Common myeloid progenitor, CD34-positive (primary cell): ENCODE measurements at regions not wholly inside any gene's neighbourhood (a gene's known extent, or its start where the extent isn't known, plus 50 kb on each side); places are given as distances from the start of the nearest gene placed in this dataset.
A peak's percentile ranks its signal among the peaks of the same experiment; 100 is the strongest.
"Not testable (repeated sequence)": the region's sequence is repeated elsewhere in the genome, so short reads cannot be mapped to it uniquely, and the experiment has no call there.

ENCODE experiments used
- CTCF ChIA-PET: fragments of 350-600 bp; sonication (Branson Sonifier 250); formaldehyde crosslinking; loops from one replicate; lab custom pipeline; 2021; ENCODE audit warnings: antibody characterized with exemption; lab: Charles Lee
- POLR2A ChIA-PET: fragments of 350-600 bp; sonication (Branson Sonifier 250); formaldehyde crosslinking; loops from one replicate; lab custom pipeline; 2021; ENCODE audit warnings: antibody characterized with exemption; lab: Charles Lee
- DNase-seq, 3 donors: peaks; one replicate each; pipeline versions ENCODE4 v3.0.0 to v3.0.0-alpha.2; 2013
- H3K27ac ChIP-seq, 2 experiments: 1 replicate in 1 of 2; 2 replicates in 1 of 2; pipeline ENCODE4 v1.7.0; 2013; ENCODE audit warnings: inconsistent platforms in 2 of 2, low read length in 2 of 2, mild to moderate bottlenecking in 2 of 2, low read depth in 1 of 2, moderate library complexity in 1 of 2; ENCODE audit not compliant: severe bottlenecking in 2 of 2, insufficient read depth in 1 of 2, poor library complexity in 1 of 2
- H3K27me3 ChIP-seq, 5 experiments: replicated peaks in 2 of 5; 1 replicate in 3 of 5; 2 replicates in 2 of 5; pipeline versions ENCODE4 v1.6.1 to v1.7.0; 2013; ENCODE audit warnings: low read length in 4 of 5, mild to moderate bottlenecking in 2 of 5, moderate library complexity in 2 of 5, inconsistent platforms in 1 of 5; ENCODE audit not compliant: insufficient read depth in 5 of 5, control insufficient read depth in 4 of 5
- H3K36me3 ChIP-seq, 4 experiments: 1 replicate in 2 of 4; 2 replicates in 2 of 4; pipeline versions ENCODE4 v1.6.1 to v1.7.0; 2013; ENCODE audit warnings: low read length in 3 of 4, control low read depth in 1 of 4, mild to moderate bottlenecking in 1 of 4; ENCODE audit not compliant: control insufficient read depth in 4 of 4, insufficient read depth in 4 of 4
- H3K4me1 ChIP-seq, 4 experiments: 1 replicate in 3 of 4; 2 replicates in 1 of 4; pipeline versions ENCODE4 v1.6.1 to v1.7.1; 2013; ENCODE audit warnings: low read length in 3 of 4, mild to moderate bottlenecking in 3 of 4, control low read depth in 1 of 4, inconsistent platforms in 1 of 4, moderate library complexity in 1 of 4; ENCODE audit not compliant: control insufficient read depth in 4 of 4, insufficient read depth in 4 of 4; ENCODE audit errors: control extremely low read depth in 1 of 4
- H3K4me3 ChIP-seq, 7 experiments: 1 replicate in 4 of 7; 2 replicates in 3 of 7; pipeline versions ENCODE4 v1.5.1 to v1.7.0; 2013; ENCODE audit warnings: mild to moderate bottlenecking in 7 of 7, low read length in 6 of 7, moderate library complexity in 6 of 7, inconsistent platforms in 2 of 7, low read depth in 2 of 7, control low read depth in 1 of 7; ENCODE audit not compliant: insufficient read depth in 4 of 7, control insufficient read depth in 1 of 7; ENCODE audit errors: extremely low read depth in 1 of 7
- H3K9me3 ChIP-seq, 5 experiments: 1 replicate in 4 of 5; 2 replicates in 1 of 5; pipeline versions ENCODE4 v1.6.1 to v1.7.1; 2013; ENCODE audit warnings: low read length in 4 of 5, mild to moderate bottlenecking in 2 of 5, inconsistent platforms in 1 of 5, low read depth in 1 of 5, moderate library complexity in 1 of 5; ENCODE audit not compliant: control insufficient read depth in 4 of 5, insufficient read depth in 2 of 5; ENCODE audit errors: control extremely low read depth in 1 of 5
- WGBS: methylation state at CpG from one replicate; pipeline ENCODE4 v1.1.5; 2013; ENCODE audit not compliant: insufficient coverage; 5-methylcytosine and 5-hydroxymethylcytosine counted together

DNA sequence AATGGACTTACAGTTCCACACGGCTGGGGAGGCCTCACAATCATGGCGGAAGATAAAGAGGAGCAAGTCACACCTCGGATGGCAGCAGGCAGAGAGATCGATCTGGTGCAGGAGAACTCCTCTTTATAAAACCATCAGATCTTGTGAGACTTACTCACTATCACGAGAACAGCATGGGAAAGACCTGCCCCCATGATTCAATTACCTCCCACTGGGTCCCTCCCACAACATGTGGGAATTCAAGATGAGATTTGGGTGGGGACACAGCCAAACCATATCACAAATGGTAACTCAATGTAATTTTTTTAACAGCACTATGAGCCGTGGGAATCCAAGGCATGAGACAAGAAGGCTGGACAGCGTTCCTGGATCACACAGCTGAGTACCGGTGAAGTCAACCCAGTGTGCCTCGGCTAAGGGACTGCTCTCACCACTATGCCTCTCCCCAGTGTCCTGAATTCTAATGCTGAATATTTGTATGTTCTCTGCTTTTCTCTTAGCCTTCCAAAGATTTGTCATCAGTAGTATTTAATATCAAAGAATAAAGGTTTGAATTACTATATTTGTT is 84.3 kb downstream of the IRS2 start:
- H3K36me3 ChIP-seq, POLR2A ChIA-PET, H3K4me3 ChIP-seq, H3K27ac ChIP-seq, H3K27me3 ChIP-seq, DNase-seq, H3K9me3 ChIP-seq, CTCF ChIA-PET: not testable (repeated sequence)
- 95% methylated on average over 5 of the region's 9 CpGs for WGBS
- peaks cover 28 to 66% (median 56%) of the 10 kb centered on the region in 4 experiments for H3K4me1 ChIP-seq

DNA sequence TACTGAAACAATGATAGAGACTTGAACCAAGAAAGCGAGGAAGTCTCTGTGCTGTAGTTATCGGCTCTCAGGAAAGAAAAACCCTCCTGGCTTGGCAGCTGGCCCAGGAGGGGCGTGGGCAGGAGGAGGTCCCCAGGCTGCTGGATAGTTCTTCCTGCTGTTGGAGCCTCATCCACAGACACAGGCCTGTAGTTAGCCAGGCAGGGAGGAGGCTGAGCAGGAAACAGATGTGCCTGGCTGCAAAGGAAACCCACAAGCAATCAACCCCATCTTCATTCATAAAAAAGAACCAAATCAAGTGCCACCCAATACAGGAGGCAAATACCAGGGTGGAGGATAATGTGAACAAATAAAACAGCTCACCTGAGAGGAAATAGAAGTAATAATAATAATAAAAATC is 86.2 kb downstream of the IRS2 start:
- Histone ChIP-seq H3K4me1 (peaks cover 24 to 50% (median 43%) of the 10 kb centered on the region in 4 experiments), H3K27me3 (no peaks in the 10 kb centered on the region), H3K9me3 (peaks cover 0 to 4% (median 2%) of the 10 kb centered on the region in 5 experiments), H3K4me3 (peak overlapping the region in 2 of 7 experiments; percentile 64 to 65), H3K27ac (no peak overlapping the region), H3K36me3 (no peaks in the 10 kb centered on the region)
- CTCF ChIA-PET: interaction anchor here (0.9 to 1.7 kb wide), 5 partner anchors 25 to 90 kb away, joined by 3 to 6 read pairs (median 4); no protein-coding TSS in a partner anchor
- WGBS: 0% methylated on average over 3 of the region's 3 CpGs
- peak; percentile 97 to 99 (median 98) for DNase-seq
- POLR2A ChIA-PET: interaction anchor here (0.6 to 1.4 kb wide), 3 partner anchors 25 to 75 kb away, joined by 3 read pairs; no protein-coding TSS in a partner anchor

DNA sequence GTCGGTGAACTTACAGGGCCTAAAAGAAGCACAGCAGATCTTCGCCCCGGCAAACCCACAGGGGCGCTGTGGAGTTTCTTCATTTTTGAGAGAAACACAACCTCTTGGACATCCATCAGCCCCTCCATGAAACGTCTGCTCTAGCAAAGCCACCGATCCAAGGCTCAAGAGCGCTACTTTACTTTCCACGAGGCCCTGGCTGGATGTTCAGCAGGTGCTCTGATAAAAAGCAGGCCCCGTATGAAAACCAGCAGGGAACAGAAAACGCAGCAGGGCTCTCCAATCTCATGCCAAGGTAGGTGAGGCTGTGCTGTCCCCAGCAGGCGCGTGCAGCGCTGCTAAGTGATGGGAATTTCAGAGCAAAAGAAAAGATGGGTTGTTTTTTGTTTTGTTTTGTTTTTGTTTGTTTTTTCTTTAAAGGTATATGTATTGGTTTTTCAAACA is 86.7 kb downstream of the IRS2 start:
- POLR2A ChIA-PET: interaction anchor here (0.6 to 0.7 kb wide), 2 partner anchors 51 to 76 kb away, joined by 3 read pairs; no protein-coding TSS in a partner anchor
- no peak for DNase-seq
- Histone ChIP-seq H3K36me3 (no peaks in the 10 kb centered on the region), H3K4me1 (peaks cover 20 to 46% (median 39%) of the 10 kb centered on the region in 4 experiments), H3K9me3 (peaks cover 0 to 4% (median 2%) of the 10 kb centered on the region in 5 experiments), H3K4me3 (peak overlapping the region in 1 of 7 experiments; percentile 18), H3K27ac (no peak overlapping the region), H3K27me3 (no peaks in the 10 kb centered on the region)
- 78% methylated on average over 13 of the region's 13 CpGs for WGBS
- CTCF ChIA-PET: interaction anchor here (0.8 to 2.0 kb wide), 4 partner anchors 38 to 85 kb away, joined by 3 to 6 read pairs (median 3); no protein-coding TSS in a partner anchor

DNA sequence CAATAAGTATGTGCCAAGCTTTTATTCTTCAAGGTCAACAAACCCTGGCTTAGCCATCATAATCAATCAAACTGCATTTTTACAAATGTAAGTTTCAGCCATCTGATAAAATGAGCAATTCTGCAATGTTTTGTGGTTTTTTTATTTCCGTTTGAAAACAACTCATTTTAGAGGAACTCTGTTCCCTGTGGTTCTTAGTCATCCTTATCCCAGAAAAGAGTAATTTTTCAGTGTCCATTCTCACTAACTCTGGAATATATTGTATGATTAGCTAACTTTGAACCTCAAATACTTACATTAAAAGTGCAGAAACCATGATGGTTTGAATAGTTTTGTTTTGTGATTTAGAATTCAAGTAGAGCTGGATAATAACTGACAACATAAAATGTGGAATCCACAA is 87.6 kb downstream of the IRS2 start:
- no CpG with 5 or more reads among the region's 1 CpG for WGBS
- Histone ChIP-seq H3K27me3 (no peaks in the 10 kb centered on the region), H3K4me3 (no peak overlapping the region), H3K9me3 (peaks cover 0 to 1% (median 0%) of the 10 kb centered on the region in 5 experiments), H3K36me3 (no peaks in the 10 kb centered on the region), H3K4me1 (peaks cover 20 to 42% (median 34%) of the 10 kb centered on the region in 4 experiments), H3K27ac (no peak overlapping the region)
- ChIA-PET CTCF (interaction anchor here (0.8 to 2.0 kb wide), 3 partner anchors 44 to 86 kb away, joined by 3 to 6 read pairs (median 3); no protein-coding TSS in a partner anchor), POLR2A (interaction anchor here (0.7 kb wide), 1 partner anchor 10 kb away, joined by 5 read pairs; no protein-coding TSS in a partner anchor)
- peak; percentile 38 to 67 (median 48) for DNase-seq

DNA sequence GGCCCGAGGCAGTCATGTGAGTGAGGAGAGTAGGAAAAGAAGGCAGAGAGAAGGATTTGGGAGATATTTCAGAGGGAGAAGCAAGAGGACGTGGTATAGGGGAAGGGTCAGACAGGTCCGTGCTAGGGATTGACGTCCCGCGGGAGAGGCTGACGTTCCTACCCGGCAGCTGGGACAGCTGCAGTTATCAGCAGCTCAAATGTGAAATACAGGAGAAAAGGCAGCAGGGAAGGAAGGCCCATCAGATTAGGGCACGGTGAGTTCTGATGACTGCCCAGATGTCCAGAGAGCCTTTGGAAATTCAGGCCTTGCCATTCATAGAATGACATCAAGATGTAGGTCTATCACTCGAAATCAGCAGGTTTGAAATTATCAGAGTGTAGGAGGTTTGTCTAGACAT is 88.4 kb downstream of the IRS2 start:
- Histone ChIP-seq H3K4me3 (no peak overlapping the region), H3K36me3 (no peaks in the 10 kb centered on the region), H3K27me3 (no peaks in the 10 kb centered on the region), H3K27ac (no peak overlapping the region), H3K4me1 (peaks cover 20 to 42% (median 34%) of the 10 kb centered on the region in 4 experiments), H3K9me3 (no peaks in the 10 kb centered on the region)
- no peak for DNase-seq
- POLR2A ChIA-PET: no interaction called here
- CTCF ChIA-PET: interaction anchor here (1.4 to 2.0 kb wide), 2 partner anchors 45 to 87 kb away, joined by 5 to 6 read pairs; no protein-coding TSS in a partner anchor
- WGBS: 92% methylated on average over 7 of the region's 10 CpGs

DNA sequence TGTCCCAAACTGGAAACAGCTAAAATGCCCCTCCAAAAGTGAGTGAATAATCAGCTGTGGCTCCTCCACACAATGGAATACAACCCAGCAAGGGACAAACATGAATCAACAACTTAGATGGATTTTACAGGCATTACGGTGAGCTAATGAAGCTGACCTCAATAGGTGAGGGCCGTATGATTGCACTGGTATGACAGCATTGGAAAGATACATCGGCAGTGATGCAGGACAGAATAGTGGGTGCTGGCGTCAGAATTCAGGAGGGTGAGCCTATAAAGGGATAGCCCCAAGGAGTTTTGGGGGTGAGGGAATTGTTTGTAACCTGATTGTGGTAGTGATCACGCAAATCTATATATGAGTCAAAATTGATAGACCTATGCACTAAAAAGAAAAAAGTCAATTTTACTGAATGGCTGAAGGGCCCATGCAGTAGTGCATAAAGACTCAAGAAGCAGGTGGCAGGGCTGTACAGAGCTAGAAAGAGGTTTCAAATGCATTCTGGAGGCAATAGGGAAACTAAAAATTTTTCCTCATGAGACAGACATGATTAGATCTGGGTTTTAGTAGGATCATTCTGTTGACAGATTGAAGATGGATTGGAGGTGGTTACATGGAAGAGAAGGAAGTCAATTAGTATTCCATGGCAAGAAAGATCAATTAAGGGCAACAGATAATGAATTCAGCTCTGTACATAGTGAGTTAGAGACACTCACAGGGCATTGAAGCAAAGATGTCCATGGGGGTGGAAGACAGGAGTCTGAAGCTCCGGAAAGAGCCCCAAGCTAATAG is 90.8 kb downstream of the IRS2 start:
- Histone ChIP-seq H3K27me3 (no peaks in the 10 kb centered on the region), H3K27ac (no peak overlapping the region), H3K9me3 (no peaks in the 10 kb centered on the region), H3K36me3 (no peaks in the 10 kb centered on the region), H3K4me3 (no peak overlapping the region), H3K4me1 (peaks cover 11 to 32% (median 26%) of the 10 kb centered on the region in 4 experiments)
- ChIA-PET POLR2A (no interaction called here), CTCF (interaction anchor here (0.9 to 2.1 kb wide), 3 partner anchors 29 to 48 kb away, joined by 3 to 6 read pairs (median 3); no protein-coding TSS in a partner anchor)
- no peak for DNase-seq
- 99% methylated on average over 5 of the region's 6 CpGs for WGBS
